Neural cell (in vitro differentiated cells): ENCODE measurements at regions not wholly inside any gene's neighbourhood (a gene's known extent, or its start where the extent isn't known, plus 50 kb on each side); places are given as distances from the start of the nearest gene placed in this dataset.

Source experiments
- EZH2 ChIP-seq: fragments of 200-600, 300-800 bp; shearing (Covaris generic), sonication (generic); IDR thresholded peaks from 2 replicates; pipeline ENCODE4 v1.6.1; 2014; ENCODE audit warnings: antibody characterized with exemption, low read length, borderline replicate concordance, mild to moderate bottlenecking; ENCODE audit not compliant: insufficient read depth, poor library complexity, severe bottlenecking
- TF ChIP-seq, protein P1 (sequence below): fragments of 450-650 bp; IDR thresholded peaks from 2 replicates; pipeline ENCODE4 v1.5.1; 2014; ENCODE audit warnings: antibody characterized with exemption, mild to moderate bottlenecking, moderate library complexity; ENCODE audit not compliant: poor library complexity, severe bottlenecking

GRCh38 chr4:177729681-177730080 is 287.4 kb upstream of the AGA start:
- TF ChIP-seq EZH2: no peak
- TF ChIP-seq, protein P1, sequence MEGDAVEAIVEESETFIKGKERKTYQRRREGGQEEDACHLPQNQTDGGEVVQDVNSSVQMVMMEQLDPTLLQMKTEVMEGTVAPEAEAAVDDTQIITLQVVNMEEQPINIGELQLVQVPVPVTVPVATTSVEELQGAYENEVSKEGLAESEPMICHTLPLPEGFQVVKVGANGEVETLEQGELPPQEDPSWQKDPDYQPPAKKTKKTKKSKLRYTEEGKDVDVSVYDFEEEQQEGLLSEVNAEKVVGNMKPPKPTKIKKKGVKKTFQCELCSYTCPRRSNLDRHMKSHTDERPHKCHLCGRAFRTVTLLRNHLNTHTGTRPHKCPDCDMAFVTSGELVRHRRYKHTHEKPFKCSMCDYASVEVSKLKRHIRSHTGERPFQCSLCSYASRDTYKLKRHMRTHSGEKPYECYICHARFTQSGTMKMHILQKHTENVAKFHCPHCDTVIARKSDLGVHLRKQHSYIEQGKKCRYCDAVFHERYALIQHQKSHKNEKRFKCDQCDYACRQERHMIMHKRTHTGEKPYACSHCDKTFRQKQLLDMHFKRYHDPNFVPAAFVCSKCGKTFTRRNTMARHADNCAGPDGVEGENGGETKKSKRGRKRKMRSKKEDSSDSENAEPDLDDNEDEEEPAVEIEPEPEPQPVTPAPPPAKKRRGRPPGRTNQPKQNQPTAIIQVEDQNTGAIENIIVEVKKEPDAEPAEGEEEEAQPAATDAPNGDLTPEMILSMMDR: no peak
